ENCODE measurements at regions not wholly inside any gene's neighbourhood (a gene's known extent, or its start where the extent isn't known, plus 50 kb on each side); places are given as distances from the start of the nearest gene placed in this dataset.
A peak's percentile ranks its signal among the peaks of the same experiment; 100 is the strongest.

DNA sequence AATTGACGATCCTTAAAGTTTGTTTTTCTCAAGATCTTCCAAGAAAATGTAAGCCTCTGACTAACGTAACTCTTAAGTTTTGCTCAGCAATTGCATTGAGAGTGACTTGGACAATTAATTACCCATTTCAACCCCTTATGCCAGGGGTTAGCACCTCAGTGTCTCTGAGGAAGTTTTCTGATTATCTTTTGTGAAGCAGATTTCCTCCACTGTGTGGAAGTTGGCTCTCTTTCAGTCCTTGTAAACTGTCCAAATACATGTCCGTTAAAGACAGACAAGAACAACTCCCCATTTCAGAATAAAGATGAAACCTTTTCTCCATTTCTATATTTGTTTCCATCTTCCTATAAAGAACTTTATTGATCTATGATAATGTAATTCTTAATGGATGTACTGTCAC, 296.4 kb upstream of the FMN2 start:
- no peak for DNase-seq (ENCODE audit: low read depth)

DNA sequence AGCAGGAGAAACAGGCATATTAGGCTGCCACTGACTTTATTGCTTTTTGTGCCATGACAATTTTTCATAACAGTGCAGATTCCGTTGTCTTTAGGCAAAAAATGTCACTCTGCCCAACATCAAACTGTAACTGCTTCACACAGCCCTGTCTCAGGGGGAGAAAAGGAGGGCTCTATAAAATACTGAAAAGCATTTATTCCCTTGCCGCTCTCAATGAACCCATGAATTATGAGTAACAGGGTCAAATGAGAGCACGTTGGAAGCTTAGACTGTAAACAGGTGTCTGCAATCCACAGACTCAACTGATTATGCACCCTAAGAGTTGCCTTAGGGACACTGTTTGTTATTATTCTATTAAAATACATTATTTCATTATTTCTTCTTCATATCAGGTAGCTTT, 292.1 kb upstream of the FMN2 start:
- no peak for DNase-seq (ENCODE audit: low read depth)

DNA sequence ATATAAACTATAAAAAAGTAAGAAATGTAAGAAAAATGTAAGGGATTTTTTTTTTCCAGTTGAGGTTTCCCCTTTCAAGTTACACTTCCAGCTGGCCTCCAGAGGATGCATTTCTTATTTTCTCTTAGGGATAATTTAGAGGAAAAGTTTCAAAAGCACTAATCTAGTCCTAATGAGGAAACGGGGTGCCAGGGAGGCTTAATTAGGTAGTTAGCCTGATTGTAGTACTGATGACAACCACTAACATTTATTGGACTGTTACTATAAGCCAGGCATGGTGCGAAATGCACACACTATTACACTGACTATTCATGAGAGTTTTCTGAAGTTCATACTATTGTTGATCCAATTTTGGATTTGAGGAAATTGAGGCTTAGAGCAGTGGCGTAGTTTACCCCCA, 290.8 kb upstream of the FMN2 start:
- DNase-seq (ENCODE audit: low read depth), result no peak

DNA sequence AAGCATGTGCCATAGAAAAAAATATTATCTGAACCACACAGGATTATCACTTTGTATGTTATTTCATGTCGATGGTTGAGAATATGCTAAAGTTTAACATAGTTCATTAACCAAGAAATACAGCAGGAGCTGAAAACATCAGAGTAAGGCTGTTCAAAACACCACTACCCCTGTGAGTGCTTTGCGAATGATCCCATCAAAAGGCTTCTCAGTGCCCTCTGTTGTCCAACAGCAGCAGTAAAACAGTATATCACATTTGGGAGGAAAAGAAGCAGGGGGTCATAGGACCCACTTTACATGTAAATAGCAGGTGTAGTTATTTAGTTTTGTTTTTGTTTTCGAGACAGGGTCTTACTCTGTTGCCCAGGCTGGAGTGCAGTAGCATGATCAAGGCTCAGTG, 289.4 kb upstream of the FMN2 start:
- DNase-seq (ENCODE audit: low read depth), result no peak

DNA sequence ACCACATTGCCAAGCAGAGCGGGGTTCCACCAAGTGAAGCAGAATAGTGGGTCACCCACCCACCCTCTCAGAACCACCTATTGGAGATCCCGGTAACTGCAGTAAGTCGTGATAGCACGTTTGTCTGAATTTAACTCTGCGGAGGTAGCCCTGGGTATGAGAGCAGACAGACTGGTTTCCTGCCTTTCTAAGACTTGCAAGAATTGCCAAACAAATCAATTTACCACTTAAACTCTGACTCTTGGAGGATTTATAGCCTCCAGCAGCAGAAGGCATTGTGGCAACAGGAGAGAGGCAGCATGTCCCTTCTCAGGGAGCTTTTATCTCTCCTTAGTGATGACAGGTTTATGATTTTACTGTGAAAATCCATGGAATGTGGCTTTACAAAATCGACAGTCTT, 287.9 kb upstream of the FMN2 start:
- DNase-seq (ENCODE audit: low read depth), result no peak

DNA sequence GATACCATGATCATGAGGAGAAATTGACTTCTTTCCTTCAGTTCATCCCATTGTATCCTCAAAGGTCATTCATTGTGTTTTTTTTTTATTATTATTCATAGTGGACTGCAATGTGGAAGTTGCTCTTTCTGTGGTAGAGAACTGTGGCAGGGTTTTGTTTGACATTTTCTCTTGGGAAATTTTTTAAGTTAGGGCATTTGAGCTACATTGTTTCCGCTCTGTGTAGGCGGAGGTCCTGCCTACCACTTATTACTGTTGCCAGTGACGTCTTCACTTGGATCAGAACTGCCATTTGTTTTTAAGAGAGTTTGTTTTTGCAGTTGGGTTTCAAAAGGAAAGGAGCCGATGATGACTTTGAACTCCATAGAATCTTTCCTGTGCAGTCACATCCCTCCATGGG, 287.4 kb upstream of the FMN2 start:
- no peak for DNase-seq (ENCODE audit: low read depth)

DNA sequence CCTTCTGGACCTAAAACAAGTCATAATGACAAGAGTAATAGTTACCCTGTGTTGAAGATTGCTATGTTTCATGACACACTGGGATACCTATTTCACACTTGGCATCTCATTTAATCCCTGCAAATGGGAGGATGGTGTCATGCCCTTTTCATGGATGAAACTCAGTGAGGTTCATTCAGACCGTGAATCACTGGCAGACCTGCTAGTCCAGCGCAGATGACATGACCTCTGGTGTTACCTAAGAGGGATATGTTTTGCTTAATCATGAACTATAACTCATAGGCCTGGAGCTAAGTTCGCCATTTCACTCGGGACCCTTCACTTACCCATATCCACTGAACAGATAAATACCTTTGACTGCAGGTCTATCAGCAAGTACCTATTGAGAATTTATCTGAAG, 286.6 kb upstream of the FMN2 start:
- DNase-seq (ENCODE audit: low read depth), result no peak

DNA sequence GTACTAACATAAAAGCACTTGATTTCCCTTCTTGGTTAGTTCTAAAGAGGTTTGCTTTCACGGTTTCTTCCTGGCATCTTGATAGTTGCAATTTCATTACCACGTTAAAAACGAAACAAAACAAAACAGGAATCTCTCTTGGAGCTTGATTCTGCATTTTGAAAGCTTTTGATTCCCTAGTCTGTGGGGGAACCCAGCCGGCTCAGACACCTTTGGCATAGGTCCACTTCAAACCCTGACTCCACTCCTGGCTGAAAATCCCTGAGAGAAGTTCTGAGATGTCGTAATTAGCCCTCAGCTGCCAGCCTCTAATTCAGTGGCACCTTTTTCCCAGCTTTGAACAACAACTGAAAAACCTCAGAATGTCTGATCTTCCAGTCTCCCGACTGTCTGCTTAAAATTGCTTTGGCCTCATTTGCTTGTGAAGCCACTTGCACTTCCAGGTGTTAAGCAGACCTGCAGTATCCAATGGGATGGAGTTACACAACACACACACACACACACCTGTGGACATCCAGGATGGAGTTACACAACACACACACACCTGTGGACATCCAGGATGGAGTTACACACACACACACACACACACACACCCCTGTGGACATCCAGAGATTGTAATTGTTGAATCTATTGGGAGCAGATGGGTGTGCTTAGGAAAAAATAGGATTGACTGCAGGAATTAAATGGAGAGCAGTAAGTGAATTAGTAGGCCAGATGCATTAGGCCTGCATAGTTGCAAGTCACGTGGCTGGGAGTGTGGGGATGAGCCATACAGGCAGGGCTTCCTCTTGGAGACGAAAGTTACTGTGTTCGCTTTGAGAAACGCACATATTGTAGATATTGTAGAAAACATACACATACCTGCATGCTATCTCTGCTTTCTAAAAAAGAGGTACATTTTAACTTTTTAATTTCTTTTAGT, 285.6 kb upstream of the FMN2 start:
- DNase-seq (ENCODE audit: low read depth), result no peak

DNA sequence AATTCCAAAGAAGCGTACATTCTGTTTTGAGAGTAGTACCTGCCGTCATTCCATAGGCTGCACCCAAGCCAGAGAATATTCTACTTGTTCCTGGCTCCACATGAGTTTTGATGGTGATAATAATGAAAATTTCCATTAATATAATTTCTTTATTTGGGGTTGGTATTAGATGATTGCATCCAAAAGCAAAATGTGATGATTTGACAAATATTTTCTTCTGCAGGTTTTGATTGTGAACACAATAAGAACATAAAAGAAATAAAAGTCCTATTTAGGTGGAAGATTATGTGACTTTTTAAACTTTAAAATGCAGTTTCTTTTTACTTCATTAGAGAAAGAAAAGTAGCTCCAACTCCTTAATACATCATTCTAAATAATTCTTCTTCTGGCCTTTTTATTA, 284.8 kb upstream of the FMN2 start:
- DNase-seq (ENCODE audit: low read depth), result no peak

DNA sequence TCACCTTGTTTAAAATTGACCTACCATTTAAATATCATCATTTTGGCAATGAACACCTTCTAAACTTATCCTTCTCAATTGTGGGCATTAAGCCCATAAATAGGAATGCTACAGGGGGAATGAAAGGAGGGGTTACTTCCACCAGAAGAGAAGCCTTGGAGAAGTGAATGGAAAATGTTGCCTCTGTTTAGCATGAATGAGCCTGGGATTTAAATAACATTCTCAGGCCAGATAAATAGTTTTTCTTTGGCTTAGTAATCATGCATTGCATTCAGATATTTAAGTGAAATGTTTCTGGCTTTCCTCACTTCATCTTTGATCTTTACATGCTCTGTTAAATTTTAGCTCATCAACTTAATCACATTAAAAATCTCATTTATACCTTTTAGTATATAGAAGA, 284.3 kb upstream of the FMN2 start:
- no peak for DNase-seq (ENCODE audit: low read depth)

DNA sequence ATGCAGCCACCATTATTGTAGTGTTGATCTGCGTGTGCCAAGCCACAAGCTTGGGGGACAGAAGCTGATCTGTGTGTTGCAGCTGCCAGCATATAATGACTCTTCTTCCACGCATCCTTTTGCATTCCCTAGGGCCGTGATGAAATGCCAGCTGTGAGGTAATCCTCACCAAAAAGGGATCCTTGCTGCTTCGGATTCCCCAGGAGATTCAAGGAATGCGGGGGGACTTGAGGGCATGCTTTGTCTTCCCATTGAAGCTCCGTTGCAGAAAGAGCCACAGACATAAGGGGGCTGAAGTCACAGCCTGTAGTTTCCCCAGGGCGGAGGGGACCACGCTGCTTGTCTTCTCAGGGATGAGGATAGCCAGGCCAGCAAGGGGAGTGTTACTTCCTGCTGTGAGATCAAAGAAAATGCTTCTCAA, 281.6 kb upstream of the FMN2 start:
- DNase-seq (ENCODE audit: low read depth), result no peak

DNA sequence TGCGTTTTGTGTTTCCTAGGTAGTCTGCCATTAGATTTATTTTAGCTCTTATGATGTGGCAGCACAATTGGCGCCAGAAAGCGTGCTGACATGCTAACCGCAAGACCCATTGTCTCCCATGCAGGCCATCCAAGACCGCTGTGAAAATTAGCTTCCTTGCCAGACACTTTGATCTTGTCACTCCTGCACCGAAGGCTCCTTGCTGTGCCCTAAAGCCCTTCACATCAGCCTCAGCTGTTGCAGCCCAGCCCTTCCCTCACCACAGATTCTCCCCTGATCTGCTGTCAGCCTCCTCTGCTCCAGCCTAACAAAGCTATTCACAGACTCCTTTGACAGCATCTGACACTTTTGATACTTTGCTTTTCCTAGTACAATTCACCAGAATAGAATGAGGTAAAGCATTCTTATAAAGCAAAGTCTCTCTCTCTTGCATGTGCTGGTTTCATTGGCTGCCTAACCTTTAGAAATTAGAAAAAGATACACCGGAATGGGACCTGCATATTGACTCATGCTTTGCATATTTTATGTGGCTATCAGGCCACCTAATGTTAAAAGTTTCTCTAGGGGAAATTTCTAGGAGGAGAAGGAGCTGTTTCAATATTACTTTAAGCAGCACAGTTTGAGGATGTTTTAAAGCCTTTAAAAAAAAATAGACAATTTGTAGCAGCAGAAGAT, 280.3 kb upstream of the FMN2 start:
- no peak for DNase-seq (ENCODE audit: low read depth)

DNA sequence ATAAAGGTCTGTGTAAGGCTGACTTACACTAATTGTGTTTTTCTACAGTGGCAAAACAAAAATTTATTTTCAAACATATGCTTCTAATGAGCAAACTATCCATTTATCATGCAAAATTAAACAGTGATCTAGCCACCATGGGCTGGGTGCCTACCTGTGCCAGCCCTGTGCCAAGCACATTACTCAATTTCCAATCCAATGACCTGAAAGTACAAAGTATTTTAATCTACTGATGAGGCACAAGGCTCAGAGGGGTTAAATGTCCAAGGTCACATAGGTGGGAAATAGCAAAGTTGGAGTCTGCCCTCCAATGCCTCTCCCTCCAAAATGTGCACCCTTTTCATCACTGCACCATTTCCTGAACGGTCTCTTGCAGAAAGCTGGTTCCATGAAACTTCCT, 279.1 kb upstream of the FMN2 start:
- no peak for DNase-seq (ENCODE audit: low read depth)

DNA sequence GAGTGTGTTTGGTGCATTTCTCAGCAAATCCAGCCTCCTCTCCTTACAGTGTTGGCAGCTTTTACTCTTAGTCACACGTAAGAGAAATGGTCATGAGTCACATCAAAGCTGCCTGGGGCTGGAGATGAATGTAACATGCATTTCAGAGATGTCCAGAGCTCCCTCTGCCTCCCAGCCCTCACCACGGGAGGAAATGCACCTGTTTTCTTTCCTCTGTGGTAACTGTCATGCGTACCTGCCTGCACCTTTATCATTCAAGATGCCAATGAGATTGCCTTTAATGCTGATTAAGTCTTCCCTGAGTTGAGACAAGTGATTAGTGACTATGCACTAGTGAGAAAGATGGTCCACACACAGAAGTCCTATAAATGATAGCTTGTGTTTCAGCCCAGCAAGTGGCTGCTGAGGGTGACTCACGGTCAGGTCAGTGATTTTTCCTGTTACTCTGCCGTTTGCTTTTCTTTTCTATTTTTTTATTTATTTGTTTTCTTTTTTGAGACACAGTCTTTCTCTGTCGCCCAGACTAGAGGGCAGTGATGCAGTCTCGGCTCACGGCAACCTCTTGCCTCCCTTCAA, 277.3 kb upstream of the FMN2 start:
- peak; percentile 69 for DNase-seq (ENCODE audit: low read depth)

DNA sequence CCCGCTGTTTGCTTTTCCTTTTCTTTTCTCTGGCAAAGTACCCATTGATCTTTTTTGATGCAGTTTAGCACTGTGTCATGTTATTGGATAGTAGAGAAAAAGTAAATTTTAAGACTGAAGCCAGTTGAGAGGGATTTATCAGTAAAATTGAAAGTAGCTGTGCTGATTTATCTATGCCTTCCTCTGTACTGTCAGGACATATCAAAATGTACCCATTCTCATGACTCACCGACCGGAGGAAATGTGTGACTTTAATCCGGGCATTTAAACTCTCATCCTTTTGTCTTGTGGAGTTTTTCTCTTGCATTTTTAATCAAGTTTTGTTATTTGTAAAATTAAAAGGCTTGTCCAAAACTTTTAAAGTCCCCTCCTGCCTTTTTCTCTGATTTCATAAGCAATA, 276.6 kb upstream of the FMN2 start:
- no peak for DNase-seq (ENCODE audit: low read depth)

DNA sequence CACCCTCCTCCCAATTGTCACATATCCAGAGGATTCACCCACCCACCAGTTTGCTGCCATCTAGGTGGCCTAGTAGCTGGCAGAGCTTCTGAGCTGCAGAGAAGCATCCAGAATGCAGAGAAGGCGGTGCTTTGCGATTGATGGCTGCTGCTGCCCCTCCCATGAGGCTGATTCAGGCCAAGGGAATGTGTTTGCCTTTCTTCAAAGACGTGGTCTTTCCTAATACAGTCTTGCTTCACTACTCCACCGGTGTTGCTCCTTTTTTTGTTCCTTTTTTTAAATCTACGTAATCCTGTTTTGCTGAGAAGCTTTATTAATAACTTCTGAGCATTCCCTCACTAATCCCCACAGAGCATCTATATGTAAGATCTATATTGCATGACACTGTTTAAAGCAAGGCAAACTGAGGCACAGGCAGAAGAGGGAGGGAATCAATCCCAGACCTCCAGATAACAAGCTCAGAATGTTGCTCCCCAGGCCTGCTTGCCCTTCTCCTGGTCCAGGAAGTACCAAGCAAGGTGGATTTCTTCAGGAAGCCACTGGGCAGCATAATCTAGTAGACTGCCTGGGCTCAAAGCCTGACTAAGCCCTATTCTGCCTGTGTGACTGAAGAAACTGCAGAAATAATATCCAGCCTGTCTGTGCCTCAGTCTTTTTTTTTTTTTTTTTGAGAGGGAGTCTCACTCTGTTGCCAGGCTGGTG, 275.5 kb upstream of the FMN2 start:
- DNase-seq (ENCODE audit: low read depth), result peak; percentile 87

DNA sequence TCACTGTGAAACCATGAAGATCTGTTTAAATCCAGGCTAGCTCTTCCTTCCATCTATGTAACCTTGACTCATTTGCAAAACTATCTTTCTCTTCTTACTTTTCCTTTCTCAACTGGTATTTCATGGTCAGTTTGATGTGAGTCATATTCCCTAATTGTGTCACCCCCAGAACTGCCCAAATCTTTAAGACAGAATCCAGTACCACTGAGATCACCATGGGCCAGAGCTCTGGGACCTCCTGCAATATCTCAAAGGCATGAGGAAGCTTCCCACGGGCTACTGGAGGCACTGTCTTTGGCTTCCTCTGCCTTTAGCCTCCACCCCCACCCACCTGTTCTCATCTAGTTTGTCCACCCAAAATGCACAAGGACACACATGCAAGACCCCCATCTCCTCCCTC, 274.4 kb upstream of the FMN2 start:
- no peak for DNase-seq (ENCODE audit: low read depth)

DNA sequence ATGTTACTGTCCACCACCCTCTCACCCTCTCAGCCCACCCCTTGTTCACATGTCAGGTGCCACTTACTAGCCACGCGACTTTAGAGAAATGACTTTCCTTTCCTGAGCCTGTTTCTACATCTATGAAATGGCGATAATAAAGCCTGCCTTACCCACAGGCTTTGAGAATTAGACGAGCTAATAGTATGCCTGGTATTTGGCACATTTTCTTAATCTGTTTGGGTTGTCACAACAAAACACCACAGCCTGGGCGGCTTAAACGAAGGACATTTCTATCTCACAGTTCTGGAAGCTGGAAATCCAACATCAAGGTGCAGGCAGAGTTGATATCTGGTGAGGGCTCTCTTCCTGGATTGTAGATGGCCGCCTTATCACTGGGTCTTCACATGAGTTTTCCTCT, 273.9 kb upstream of the FMN2 start:
- DNase-seq (ENCODE audit: low read depth), result no peak

DNA sequence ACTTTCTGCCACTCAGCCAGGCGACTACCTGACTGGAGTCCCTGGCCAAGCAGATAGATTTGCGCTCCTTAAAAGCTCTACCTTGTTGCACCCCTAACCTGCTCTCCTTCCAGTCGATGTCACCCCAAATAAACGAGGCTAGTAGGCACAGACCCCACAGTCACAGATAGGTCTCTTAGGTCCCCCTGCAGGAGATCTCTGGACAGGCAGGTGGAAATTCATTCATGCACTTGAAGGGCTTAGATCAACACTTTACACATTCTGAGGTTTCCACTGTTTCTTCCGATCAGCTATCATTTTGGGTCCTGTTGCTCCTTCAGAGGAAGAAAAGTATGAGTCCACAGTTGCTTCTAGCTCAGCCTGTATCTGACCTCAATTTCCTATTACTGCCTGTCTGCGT, 272.6 kb upstream of the FMN2 start:
- DNase-seq (ENCODE audit: low read depth), result no peak

DNA sequence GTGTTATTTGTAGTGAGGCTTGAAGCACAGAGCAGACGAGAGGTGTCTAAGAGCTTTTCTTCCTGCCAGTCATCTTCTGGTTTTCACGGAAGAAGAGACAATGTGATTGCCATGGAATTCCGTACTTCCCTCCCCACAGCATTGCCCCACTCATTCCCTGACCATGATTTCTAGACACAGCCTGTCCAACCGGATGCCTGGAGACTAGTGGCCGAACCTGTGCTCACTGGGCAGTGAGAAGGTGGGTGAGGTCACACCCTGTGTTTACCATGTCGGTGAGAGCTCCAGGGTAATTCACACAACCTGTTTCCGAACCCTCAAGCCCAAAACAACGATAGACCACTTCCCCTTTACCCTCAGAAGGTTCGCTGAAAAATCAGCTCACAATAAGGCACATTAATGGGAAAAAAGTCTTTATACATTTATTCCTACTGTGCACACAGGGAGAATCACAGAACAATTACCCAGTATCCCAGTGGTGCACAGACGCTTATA, 271.9 kb upstream of the FMN2 start:
- no peak for DNase-seq (ENCODE audit: low read depth)

DNA sequence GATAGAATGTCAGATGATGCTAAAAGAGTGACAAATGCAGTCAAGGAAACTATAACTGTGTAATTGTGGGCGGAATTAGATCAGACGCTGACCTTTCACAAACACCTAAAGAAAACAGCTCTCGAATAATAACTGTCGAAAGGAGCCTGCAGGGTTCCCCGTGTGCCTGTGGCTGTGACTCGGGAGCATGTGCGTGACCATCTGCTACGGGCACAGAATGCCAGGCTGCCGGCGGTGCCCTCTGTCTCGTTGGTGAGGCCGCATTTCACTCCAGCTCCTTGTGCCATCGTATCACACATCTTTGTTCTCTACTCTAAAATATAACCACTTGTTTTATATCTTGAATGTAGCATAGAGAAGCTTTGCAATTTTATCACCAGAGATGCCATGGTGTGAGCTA, 267.8 kb upstream of the FMN2 start:
- no peak for DNase-seq (ENCODE audit: low read depth)

DNA sequence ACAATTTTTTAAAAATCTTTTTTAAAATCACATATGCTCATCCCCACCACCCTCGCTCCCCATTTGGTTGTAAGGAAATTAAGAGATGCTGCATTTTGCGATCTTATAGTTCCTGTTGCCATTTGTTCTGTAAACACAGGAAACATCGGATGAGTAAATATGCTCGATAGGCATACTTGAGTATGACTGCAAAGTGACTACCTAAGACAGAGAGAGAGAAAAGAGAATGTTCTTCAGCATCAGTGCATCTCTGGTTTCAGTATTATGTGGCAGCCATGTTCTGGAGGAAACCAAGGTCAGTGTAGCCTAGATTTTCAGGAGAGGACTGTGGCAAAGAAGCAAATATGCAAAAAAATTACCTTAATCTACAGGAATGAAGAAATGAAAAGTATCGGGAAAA, 265.5 kb upstream of the FMN2 start:
- DNase-seq (ENCODE audit: low read depth), result no peak

DNA sequence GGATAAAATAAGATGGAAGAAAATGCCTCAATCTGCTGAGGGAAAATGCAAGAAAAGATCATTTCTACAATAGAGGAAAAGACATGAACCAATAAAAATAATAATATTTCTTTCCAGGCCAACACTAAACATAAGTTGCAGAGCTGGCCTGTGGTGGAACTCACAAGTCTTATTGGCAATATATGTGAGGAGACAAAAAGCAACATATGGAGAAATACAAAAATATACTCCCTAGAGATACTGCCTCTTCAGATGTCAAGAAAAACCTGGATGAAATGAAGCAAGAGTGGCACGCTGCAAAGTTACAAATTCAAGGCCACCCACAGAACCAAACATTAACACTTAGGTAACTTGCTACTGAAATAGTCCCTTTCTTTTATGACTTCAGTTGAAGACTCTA, 264.9 kb upstream of the FMN2 start:
- DNase-seq (ENCODE audit: low read depth), result no peak

All from amniotic epithelial cell (primary cell).